HEK293 (cell line): ENCODE measurements at regions not wholly inside any gene's neighbourhood (a gene's known extent, or its start where the extent isn't known, plus 50 kb on each side); places are given as distances from the start of the nearest gene placed in this dataset.

Experiments
- CTCF ChIP-seq: fragments of 450-650 bp; formaldehyde crosslinking; IDR thresholded peaks from 2 replicates; pipeline ENCODE4 v1.5.1; 2016; ENCODE audit warnings: missing biosample characterization, missing genetic modification characterization
- INSM2 ChIP-seq: fragments of 450-650 bp; formaldehyde crosslinking; IDR thresholded peaks from 2 replicates; pipeline ENCODE4 v1.5.1; 2016; ENCODE audit warnings: missing biosample characterization, missing genetic modification characterization
- REST ChIP-seq: fragments of 450-650 bp; formaldehyde crosslinking; IDR thresholded peaks from 2 replicates; pipeline ENCODE4 v1.5.1; 2016; ENCODE audit warnings: missing biosample characterization, missing genetic modification characterization
- ZBTB21 ChIP-seq: fragments of 450-650 bp; formaldehyde crosslinking; IDR thresholded peaks from 2 replicates; pipeline ENCODE4 v1.5.1; 2017; ENCODE audit warnings: missing biosample characterization, missing genetic modification characterization
- ZNF169 ChIP-seq: fragments of 450-650 bp; formaldehyde crosslinking; IDR thresholded peaks from 2 replicates; pipeline ENCODE4 v1.5.1; 2016; ENCODE audit warnings: missing biosample characterization, missing genetic modification characterization
- ZNF184 ChIP-seq: fragments of 450-650 bp; IDR thresholded peaks from 2 replicates; pipeline ENCODE4 v1.5.1; 2018; ENCODE audit warnings: missing biosample characterization, mild to moderate bottlenecking, missing genetic modification characterization
- ZNF248 ChIP-seq: fragments of 450-650 bp; formaldehyde crosslinking; IDR thresholded peaks from 2 replicates; pipeline ENCODE4 v1.5.1; 2017; ENCODE audit warnings: missing biosample characterization, missing genetic modification characterization
- ZNF561 ChIP-seq: fragments of 450-650 bp; IDR thresholded peaks from 2 replicates; pipeline ENCODE4 v1.5.1; 2018; ENCODE audit warnings: missing biosample characterization, missing genetic modification characterization, borderline replicate concordance
- ZNF621 ChIP-seq: fragments of 450-650 bp; formaldehyde crosslinking; IDR thresholded peaks from 2 replicates; pipeline ENCODE4 v1.5.1; 2017; ENCODE audit warnings: missing biosample characterization, missing genetic modification characterization
- ZNF76 ChIP-seq: fragments of 450-650 bp; formaldehyde crosslinking; IDR thresholded peaks from 2 replicates; pipeline ENCODE4; 2016; ENCODE audit warnings: low read depth, missing biosample characterization, missing genetic modification characterization, borderline replicate concordance

- no peak for TF ChIP-seq ZNF76 (tag by site-specific recombination)
- TF ChIP-seq CTCF = no peak
- no peak for TF ChIP-seq ZNF184 (tag by site-specific recombination)
- no peak for TF ChIP-seq ZBTB21 (tag by site-specific recombination)
- TF ChIP-seq ZNF248 (tag by site-specific recombination) = no peak
- TF ChIP-seq REST (tag by site-specific recombination) = no peak
- TF ChIP-seq ZNF561 (tag by site-specific recombination) = no peak
- TF ChIP-seq ZNF621 (tag by site-specific recombination) = no peak
- TF ChIP-seq INSM2 = no peak
- no peak for TF ChIP-seq ZNF169 (tag by site-specific recombination)
Observed at GRCh38 chr14:101507836-101508150, 53.5 kb upstream of the DIO3 start.
